ENCODE measurements at regions not wholly inside any gene's neighbourhood (a gene's known extent, or its start where the extent isn't known, plus 50 kb on each side); places are given as distances from the start of the nearest gene placed in this dataset.

DNA sequence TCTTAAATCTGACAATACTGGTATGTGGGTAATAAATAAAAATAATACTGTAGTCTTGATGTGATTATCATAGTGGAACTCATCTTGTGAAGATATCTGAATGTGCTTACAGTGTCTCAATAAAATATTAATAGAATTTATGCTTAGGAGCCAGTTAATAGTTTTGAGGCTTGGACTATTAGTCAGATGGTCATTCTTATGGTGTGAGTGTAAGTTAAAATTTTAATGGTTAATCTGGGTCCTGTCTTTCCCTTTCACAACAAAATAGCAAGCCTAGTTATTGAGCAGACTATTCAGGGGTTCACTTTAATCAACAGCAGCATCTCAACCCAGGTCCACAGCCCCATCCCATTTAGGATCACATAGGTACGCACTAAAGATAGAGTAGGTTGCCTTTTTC is 138.9 kb downstream of the HAUS1 start:
- TF ChIP-seq, protein P1, sequence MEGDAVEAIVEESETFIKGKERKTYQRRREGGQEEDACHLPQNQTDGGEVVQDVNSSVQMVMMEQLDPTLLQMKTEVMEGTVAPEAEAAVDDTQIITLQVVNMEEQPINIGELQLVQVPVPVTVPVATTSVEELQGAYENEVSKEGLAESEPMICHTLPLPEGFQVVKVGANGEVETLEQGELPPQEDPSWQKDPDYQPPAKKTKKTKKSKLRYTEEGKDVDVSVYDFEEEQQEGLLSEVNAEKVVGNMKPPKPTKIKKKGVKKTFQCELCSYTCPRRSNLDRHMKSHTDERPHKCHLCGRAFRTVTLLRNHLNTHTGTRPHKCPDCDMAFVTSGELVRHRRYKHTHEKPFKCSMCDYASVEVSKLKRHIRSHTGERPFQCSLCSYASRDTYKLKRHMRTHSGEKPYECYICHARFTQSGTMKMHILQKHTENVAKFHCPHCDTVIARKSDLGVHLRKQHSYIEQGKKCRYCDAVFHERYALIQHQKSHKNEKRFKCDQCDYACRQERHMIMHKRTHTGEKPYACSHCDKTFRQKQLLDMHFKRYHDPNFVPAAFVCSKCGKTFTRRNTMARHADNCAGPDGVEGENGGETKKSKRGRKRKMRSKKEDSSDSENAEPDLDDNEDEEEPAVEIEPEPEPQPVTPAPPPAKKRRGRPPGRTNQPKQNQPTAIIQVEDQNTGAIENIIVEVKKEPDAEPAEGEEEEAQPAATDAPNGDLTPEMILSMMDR (conservative IDR thresholded peaks at IDR 0.05): no peak
- no peak for TF ChIP-seq ZFX (IDR thresholded peaks at IDR 0.05)

All from C4-2B (cell line).